ENCODE measurements at regions not wholly inside any gene's neighbourhood (a gene's known extent, or its start where the extent isn't known, plus 50 kb on each side); places are given as distances from the start of the nearest gene placed in this dataset.
A peak's percentile ranks its signal among the peaks of the same experiment; 100 is the strongest.

DNA sequence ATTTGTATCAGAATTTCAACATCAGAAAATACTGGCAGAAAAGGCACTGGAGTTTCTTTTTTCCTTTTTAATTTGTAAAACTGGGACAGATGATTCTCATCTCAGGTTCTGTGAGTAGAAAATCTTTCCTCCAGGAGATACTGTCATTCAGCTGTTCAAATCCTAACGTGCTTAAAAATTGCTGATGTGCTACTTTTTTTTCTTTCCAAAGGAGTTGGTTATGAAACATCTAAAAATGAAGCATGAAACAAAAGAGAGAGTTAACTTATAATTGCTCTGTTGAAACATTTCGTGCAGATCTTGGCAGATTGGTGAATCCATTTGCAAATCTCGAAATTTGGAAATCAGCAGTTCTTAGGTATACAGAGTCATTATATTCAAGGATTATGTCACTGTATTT lies 622.6 kb downstream of the RNF144B start:
- TF ChIP-seq EZH2 (IDR thresholded peaks at IDR 0.05; ENCODE audit: borderline replicate concordance, low read depth, low read length, severe bottlenecking), result no peak
- TF ChIP-seq, protein P1, sequence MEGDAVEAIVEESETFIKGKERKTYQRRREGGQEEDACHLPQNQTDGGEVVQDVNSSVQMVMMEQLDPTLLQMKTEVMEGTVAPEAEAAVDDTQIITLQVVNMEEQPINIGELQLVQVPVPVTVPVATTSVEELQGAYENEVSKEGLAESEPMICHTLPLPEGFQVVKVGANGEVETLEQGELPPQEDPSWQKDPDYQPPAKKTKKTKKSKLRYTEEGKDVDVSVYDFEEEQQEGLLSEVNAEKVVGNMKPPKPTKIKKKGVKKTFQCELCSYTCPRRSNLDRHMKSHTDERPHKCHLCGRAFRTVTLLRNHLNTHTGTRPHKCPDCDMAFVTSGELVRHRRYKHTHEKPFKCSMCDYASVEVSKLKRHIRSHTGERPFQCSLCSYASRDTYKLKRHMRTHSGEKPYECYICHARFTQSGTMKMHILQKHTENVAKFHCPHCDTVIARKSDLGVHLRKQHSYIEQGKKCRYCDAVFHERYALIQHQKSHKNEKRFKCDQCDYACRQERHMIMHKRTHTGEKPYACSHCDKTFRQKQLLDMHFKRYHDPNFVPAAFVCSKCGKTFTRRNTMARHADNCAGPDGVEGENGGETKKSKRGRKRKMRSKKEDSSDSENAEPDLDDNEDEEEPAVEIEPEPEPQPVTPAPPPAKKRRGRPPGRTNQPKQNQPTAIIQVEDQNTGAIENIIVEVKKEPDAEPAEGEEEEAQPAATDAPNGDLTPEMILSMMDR (IDR thresholded peaks at IDR 0.05; ENCODE audit: borderline replicate concordance, extremely low read depth, low read length, poor library complexity, severe bottlenecking), result no peak
- no peaks in the 10 kb centered on the region for H3K36me3 ChIP-seq (ENCODE audit: insufficient read depth, low read length)
- no peak overlapping the region for H3K9ac ChIP-seq (ENCODE audit: low read depth, low read length)
- DNase-seq, result no peak
- H3K4me2 ChIP-seq (ENCODE audit: insufficient read depth, low read length), result no peak overlapping the region
- no peak overlapping the region for H2AFZ ChIP-seq (ENCODE audit: low read depth, low read length)
- no peaks in the 10 kb centered on the region for H3K9me3 ChIP-seq (ENCODE audit: insufficient read depth, low read length, severe bottlenecking)
- no peaks in the 10 kb centered on the region for H3K79me2 ChIP-seq (ENCODE audit: insufficient read depth, low read length)
- no peaks in the 10 kb centered on the region for H3K4me1 ChIP-seq (ENCODE audit: insufficient read depth, low read length)
- ATAC-seq (ENCODE audit: insufficient read depth, low read depth), result no peak
- H4K20me1 ChIP-seq (ENCODE audit: insufficient read depth, low read length), result no peaks in the 10 kb centered on the region
- H3K4me3 ChIP-seq (ENCODE audit: low read depth in 1 of 2, low read length in 2 of 2), result no peak overlapping the region
- H3K27ac ChIP-seq (ENCODE audit: low read length), result no peak overlapping the region
- no peaks in the 10 kb centered on the region for H3K27me3 ChIP-seq (ENCODE audit: insufficient read depth, low read length, poor library complexity)

DNA sequence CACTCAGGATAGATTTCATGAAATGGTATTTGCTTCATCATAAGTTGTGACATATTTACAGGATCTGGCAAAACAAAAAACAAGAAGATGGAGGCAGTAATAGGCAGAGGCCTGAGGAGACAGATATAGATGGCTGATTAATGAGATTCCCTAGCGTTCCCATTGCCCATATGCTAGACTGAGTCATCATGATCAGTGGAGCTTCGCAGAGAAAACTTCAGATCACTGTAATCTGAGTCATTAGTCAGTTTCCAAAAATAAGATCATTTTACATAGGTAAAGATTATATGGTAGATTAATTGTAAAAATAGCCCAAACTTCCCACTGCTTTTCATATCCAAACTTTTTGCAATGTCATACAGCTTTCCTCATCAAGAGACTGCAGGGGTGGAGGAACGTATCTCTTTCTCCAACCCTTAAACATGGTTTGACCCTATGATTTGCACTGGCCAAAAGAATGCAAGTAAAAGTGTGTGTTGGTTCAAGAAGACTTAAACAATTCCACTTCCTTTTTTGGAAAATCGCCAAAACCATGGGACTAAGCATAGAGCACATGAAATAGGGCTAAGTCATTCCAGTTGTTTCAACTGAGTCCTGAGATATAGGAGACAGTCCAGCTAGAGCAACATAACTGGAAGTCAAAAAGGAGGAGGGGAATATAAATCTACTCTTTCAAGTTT lies 626.0 kb downstream of the RNF144B start:
- H3K9me3 ChIP-seq (ENCODE audit: insufficient read depth, low read length, severe bottlenecking), result no peaks in the 10 kb centered on the region
- no peaks in the 10 kb centered on the region for H3K79me2 ChIP-seq (ENCODE audit: insufficient read depth, low read length)
- ATAC-seq (ENCODE audit: insufficient read depth, low read depth) (no peak), DNase-seq (no peak)
- no peaks in the 10 kb centered on the region for H3K4me1 ChIP-seq (ENCODE audit: insufficient read depth, low read length)
- no peak overlapping the region for H3K4me2 ChIP-seq (ENCODE audit: insufficient read depth, low read length)
- H3K27me3 ChIP-seq (ENCODE audit: insufficient read depth, low read length, poor library complexity), result no peaks in the 10 kb centered on the region
- no peak overlapping the region for H3K4me3 ChIP-seq (ENCODE audit: low read depth in 1 of 2, low read length in 2 of 2)
- H4K20me1 ChIP-seq (ENCODE audit: insufficient read depth, low read length), result no peaks in the 10 kb centered on the region
- no peak overlapping the region for H3K27ac ChIP-seq (ENCODE audit: low read length)
- no peak for TF ChIP-seq EZH2 (IDR thresholded peaks at IDR 0.05; ENCODE audit: borderline replicate concordance, low read depth, low read length, severe bottlenecking)
- TF ChIP-seq, protein P1 (IDR thresholded peaks at IDR 0.05; ENCODE audit: borderline replicate concordance, extremely low read depth, low read length, poor library complexity, severe bottlenecking), result no peak
- H3K9ac ChIP-seq (ENCODE audit: low read depth, low read length), result no peak overlapping the region
- H2AFZ ChIP-seq (ENCODE audit: low read depth, low read length), result no peak overlapping the region
- H3K36me3 ChIP-seq (ENCODE audit: insufficient read depth, low read length), result no peaks in the 10 kb centered on the region

DNA sequence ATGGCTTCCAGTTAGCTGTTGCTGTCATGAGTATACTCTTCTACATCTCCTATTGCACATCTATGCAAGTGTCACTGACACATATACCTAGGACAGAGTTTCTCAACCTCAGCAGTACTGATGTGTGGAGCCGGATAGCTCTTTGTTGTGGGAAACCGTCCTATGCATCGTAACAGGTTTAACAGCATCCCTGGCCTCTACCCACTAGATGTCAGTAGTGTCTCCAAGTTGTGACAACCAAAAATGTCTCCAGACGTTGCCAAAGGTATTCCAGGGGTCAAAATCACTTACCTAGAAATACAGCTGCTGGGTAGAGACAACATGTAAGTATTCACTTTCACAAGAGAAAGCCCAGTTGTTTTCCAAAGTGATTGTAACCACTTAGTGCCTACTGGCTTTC lies 637.6 kb downstream of the RNF144B start:
- Histone ChIP-seq H3K36me3 (ENCODE audit: insufficient read depth, low read length) (no peaks in the 10 kb centered on the region), H3K27ac (ENCODE audit: low read length) (no peak overlapping the region), H3K4me2 (ENCODE audit: insufficient read depth, low read length) (no peak overlapping the region), H3K9ac (ENCODE audit: low read depth, low read length) (no peak overlapping the region), H3K4me1 (ENCODE audit: insufficient read depth, low read length) (no peaks in the 10 kb centered on the region), H3K27me3 (ENCODE audit: insufficient read depth, low read length, poor library complexity) (no peaks in the 10 kb centered on the region), H3K79me2 (ENCODE audit: insufficient read depth, low read length) (no peaks in the 10 kb centered on the region), H3K4me3 (ENCODE audit: low read depth in 1 of 2, low read length in 2 of 2) (no peak overlapping the region), H2AFZ (ENCODE audit: low read depth, low read length) (no peak overlapping the region), H4K20me1 (ENCODE audit: insufficient read depth, low read length) (no peaks in the 10 kb centered on the region), H3K9me3 (ENCODE audit: insufficient read depth, low read length, severe bottlenecking) (no peaks in the 10 kb centered on the region)
- TF ChIP-seq EZH2 (IDR thresholded peaks at IDR 0.05; ENCODE audit: borderline replicate concordance, low read depth, low read length, severe bottlenecking), result no peak
- TF ChIP-seq, protein P1 (IDR thresholded peaks at IDR 0.05; ENCODE audit: borderline replicate concordance, extremely low read depth, low read length, poor library complexity, severe bottlenecking), result peak; percentile 54
- no peak; the same call in 2 of the 3 replicates for ATAC-seq (ENCODE audit: insufficient read depth, low read depth)
- DNase-seq, result peak; percentile 5
